ENCODE measurements at regions not wholly inside any gene's neighbourhood (a gene's known extent, or its start where the extent isn't known, plus 50 kb on each side); places are given as distances from the start of the nearest gene placed in this dataset.

- H3K9me3 ChIP-seq (ENCODE audit: low read length), result no peaks in the 10 kb centered on the region
- no peaks in the 10 kb centered on the region for H3K9me2 ChIP-seq (ENCODE audit: insufficient read depth, low read length)
- H3K79me2 ChIP-seq (ENCODE audit: insufficient read depth, low read depth, low read length), result no peaks in the 10 kb centered on the region
- no peak for DNase-seq (ENCODE audit: low spot score)
- no peak overlapping the region for H3K4me2 ChIP-seq (ENCODE audit: low read length)
- no peak for TF ChIP-seq EZH2phosphoT487 (IDR thresholded peaks at IDR 0.05; ENCODE audit: borderline replicate concordance, low read depth, low read length)
- TF ChIP-seq, protein P1, sequence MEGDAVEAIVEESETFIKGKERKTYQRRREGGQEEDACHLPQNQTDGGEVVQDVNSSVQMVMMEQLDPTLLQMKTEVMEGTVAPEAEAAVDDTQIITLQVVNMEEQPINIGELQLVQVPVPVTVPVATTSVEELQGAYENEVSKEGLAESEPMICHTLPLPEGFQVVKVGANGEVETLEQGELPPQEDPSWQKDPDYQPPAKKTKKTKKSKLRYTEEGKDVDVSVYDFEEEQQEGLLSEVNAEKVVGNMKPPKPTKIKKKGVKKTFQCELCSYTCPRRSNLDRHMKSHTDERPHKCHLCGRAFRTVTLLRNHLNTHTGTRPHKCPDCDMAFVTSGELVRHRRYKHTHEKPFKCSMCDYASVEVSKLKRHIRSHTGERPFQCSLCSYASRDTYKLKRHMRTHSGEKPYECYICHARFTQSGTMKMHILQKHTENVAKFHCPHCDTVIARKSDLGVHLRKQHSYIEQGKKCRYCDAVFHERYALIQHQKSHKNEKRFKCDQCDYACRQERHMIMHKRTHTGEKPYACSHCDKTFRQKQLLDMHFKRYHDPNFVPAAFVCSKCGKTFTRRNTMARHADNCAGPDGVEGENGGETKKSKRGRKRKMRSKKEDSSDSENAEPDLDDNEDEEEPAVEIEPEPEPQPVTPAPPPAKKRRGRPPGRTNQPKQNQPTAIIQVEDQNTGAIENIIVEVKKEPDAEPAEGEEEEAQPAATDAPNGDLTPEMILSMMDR (conservative IDR thresholded peaks at IDR 0.05; ENCODE audit: low read length), result no peak
- no peak overlapping the region for H2AFZ ChIP-seq (ENCODE audit: low read length)
- POLR2A ChIA-PET, result no interaction called here
- intact Hi-C loops (cut with micrococcal nuclease; ENCODE audit: unreplicated experiment), result no loop called here
- no peaks in the 10 kb centered on the region for H3K4me1 ChIP-seq (ENCODE audit: insufficient read depth, low read length, poor library complexity, severe bottlenecking)
- H4K20me1 ChIP-seq (ENCODE audit: insufficient read depth, low read length), result no peaks in the 10 kb centered on the region
- no peak overlapping the region for H3K4me3 ChIP-seq (ENCODE audit: low read depth, low read length, poor library complexity, severe bottlenecking)
- BruUV-seq (replicated peaks), result no TSS peak
- no peaks in the 10 kb centered on the region for H3K36me3 ChIP-seq (ENCODE audit: insufficient read depth, low read length)
- H3K27ac ChIP-seq (ENCODE audit: low read depth, low read length, poor library complexity, severe bottlenecking), result no peak overlapping the region
- CTCF ChIA-PET (ENCODE audit: unreplicated experiment), result no interaction called here
These were observed 837.8 kb downstream of the AACS start for GRCh38 chr12:125902991-125903390.

- CTCF ChIA-PET (ENCODE audit: unreplicated experiment), result no interaction called here
- Histone ChIP-seq H3K27ac (ENCODE audit: low read depth, low read length, poor library complexity, severe bottlenecking) (no peak overlapping the region), H3K36me3 (ENCODE audit: insufficient read depth, low read length) (no peaks in the 10 kb centered on the region), H3K4me1 (ENCODE audit: insufficient read depth, low read length, poor library complexity, severe bottlenecking) (no peaks in the 10 kb centered on the region), H3K9me2 (ENCODE audit: insufficient read depth, low read length) (no peaks in the 10 kb centered on the region), H3K79me2 (ENCODE audit: insufficient read depth, low read depth, low read length) (no peaks in the 10 kb centered on the region), H4K20me1 (ENCODE audit: insufficient read depth, low read length) (no peaks in the 10 kb centered on the region), H3K4me2 (ENCODE audit: low read length) (no peak overlapping the region), H3K9me3 (ENCODE audit: low read length) (no peaks in the 10 kb centered on the region), H3K4me3 (ENCODE audit: low read depth, low read length, poor library complexity, severe bottlenecking) (no peak overlapping the region), H2AFZ (ENCODE audit: low read length) (no peak overlapping the region)
- intact Hi-C loops (cut with micrococcal nuclease; ENCODE audit: unreplicated experiment), result no loop called here
- no peak for DNase-seq (ENCODE audit: low spot score)
- TF ChIP-seq, protein P1 (conservative IDR thresholded peaks at IDR 0.05; ENCODE audit: low read length), result no peak
- no peak for TF ChIP-seq EZH2phosphoT487 (IDR thresholded peaks at IDR 0.05; ENCODE audit: borderline replicate concordance, low read depth, low read length)
- BruUV-seq (replicated peaks), result no TSS peak
- POLR2A ChIA-PET, result no interaction called here
These were observed 842.1 kb downstream of the AACS start for GRCh38 chr12:125907351-125907750.

- Histone ChIP-seq H3K4me2 (ENCODE audit: low read length) (no peak overlapping the region), H3K4me3 (ENCODE audit: low read depth, low read length, poor library complexity, severe bottlenecking) (no peak overlapping the region), H3K9me2 (ENCODE audit: insufficient read depth, low read length) (no peaks in the 10 kb centered on the region), H3K79me2 (ENCODE audit: insufficient read depth, low read depth, low read length) (no peaks in the 10 kb centered on the region), H3K4me1 (ENCODE audit: insufficient read depth, low read length, poor library complexity, severe bottlenecking) (no peaks in the 10 kb centered on the region), H2AFZ (ENCODE audit: low read length) (no peak overlapping the region), H4K20me1 (ENCODE audit: insufficient read depth, low read length) (no peaks in the 10 kb centered on the region), H3K9me3 (ENCODE audit: low read length) (no peaks in the 10 kb centered on the region), H3K36me3 (ENCODE audit: insufficient read depth, low read length) (no peaks in the 10 kb centered on the region), H3K27ac (ENCODE audit: low read depth, low read length, poor library complexity, severe bottlenecking) (no peak overlapping the region)
- no TSS peak for BruUV-seq (replicated peaks)
- CTCF ChIA-PET (ENCODE audit: unreplicated experiment), result no interaction called here
- no peak for DNase-seq (ENCODE audit: low spot score)
- POLR2A ChIA-PET, result no interaction called here
- TF ChIP-seq EZH2phosphoT487 (IDR thresholded peaks at IDR 0.05; ENCODE audit: borderline replicate concordance, low read depth, low read length), result no peak
- intact Hi-C loops (cut with micrococcal nuclease; ENCODE audit: unreplicated experiment), result no loop called here
These were observed 854.7 kb downstream of the AACS start for GRCh38 chr12:125919856-125920470.
